ENCODE measurements at regions not wholly inside any gene's neighbourhood (a gene's known extent, or its start where the extent isn't known, plus 50 kb on each side); places are given as distances from the start of the nearest gene placed in this dataset.

DNA sequence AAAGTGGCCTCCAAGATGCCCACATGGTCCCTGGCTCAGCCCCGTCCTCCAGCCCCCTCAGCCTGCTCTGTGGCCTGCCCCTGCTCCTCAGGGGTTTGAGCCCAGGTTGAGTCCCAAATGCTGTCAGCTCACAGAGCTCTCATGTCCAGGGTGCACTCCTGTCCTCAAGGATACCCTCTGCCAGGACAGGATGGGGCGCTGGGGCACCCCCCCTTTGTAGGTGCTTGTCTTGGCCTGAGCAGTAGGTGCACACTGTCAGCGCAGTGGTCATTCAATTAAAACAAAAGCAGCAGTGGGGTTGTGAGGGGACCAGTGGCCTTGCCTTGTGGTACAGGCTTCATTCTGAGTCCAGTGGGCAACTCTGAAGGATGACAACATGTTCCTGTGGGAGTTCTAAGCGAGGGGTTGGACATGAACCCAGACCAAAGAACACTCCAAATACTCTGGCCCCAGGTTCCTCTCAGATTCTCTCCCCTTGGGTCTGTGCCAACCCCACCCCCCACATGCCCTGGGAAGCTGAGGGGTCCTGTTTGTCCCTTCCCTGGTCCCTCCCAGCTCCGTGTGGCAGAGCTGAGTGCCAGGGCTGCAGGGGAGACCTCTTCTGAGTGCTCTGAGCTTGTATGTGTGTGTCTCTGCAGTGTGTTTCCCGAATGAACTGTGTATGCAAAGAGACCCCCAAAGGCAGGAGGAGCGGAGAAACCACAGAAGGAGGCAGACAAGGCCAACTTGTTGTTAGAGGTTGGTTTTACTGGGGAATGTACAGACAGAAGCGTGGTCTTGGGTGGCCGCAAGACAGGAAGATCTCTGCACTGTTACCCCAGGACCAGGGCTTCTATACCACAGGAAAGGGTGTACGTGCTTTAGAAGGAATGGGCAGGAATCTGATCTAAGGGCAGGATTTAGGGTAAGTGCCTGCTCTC, 155.6 kb upstream of the HS6ST1 start:
- no peak for FAIRE-seq

DNA sequence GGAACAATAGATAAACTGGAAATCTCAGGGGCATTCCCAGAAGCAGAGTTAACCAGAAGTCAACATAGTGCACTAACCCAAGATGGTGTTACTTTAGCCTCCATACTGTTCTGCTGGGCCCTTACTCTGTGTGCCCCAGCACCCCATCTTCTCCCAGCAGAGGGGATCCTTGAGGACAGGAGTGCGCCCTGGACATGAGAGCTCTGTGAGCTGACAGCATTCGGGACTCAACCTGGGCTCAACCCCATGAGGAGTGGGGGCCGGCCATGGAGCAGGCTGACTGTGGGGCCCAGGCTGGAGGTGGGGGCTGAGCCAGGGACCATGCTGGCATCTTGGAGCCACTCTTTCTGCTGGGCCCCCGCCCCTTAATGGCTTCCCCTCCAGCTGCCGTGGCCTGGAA, 156.3 kb upstream of the HS6ST1 start:
- no peak for FAIRE-seq

GRCh38 chr2:128475427-128476211, 157.0 kb upstream of the HS6ST1 start:
- FAIRE-seq, result no peak

DNA sequence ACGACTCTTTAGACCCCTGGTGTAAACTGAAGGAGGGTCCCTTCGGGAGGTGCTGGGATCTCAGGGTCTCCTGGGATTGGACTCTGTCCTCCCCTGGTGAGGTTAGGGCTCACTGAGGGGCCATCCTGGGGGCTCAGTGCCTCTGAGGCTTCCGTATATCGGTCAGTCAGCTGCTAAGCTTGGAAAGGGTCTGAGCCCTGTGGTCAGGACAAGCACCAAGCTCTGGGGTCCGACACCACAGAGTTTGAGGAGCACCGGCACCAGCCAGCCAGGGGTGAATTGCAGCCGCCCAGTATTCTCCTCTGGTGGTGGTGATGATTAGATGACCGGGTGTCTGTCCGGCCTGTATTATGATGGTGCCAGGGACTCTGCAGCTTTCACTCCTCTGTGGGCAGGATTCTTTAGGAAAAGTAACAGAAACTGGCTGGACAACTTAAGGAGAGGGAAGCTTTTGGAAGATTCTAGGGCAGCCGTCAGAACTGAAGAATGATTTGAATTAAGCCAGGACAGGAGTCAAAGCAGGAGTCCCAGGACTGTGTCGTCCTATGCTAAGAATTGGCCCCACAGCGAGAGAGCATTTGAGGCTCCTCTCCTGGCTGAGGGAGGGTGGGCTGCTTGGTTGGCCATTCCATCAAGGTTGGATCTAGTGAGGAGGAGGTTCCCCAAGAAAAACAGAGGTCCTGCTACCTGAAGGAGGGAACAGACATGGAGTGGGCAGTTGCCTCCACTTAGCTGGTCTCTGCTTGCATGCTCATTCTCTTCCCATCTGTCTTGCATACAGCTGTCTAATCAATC, 158.6 kb upstream of the HS6ST1 start:
- no peak for FAIRE-seq

- FAIRE-seq, result no peak
Measured at GRCh38 chr2:128477891-128478290, 159.2 kb upstream of the HS6ST1 start.

GRCh38 chr2:128485761-128486639, 167.3 kb upstream of the HS6ST1 start:
- no peak for FAIRE-seq

GRCh38 chr2:128486640-128487375, 168.1 kb upstream of the HS6ST1 start:
- FAIRE-seq, result no peak

GRCh38 chr2:128487650-128488387, 169.2 kb upstream of the HS6ST1 start:
- FAIRE-seq, result no peak

- no peak for FAIRE-seq
Measured at GRCh38 chr2:128488434-128488833, 169.8 kb upstream of the HS6ST1 start.

GRCh38 chr2:128489526-128490273, 171.0 kb upstream of the HS6ST1 start:
- no peak for FAIRE-seq

- FAIRE-seq, result no peak
Measured at GRCh38 chr2:128490321-128490720, 171.7 kb upstream of the HS6ST1 start.

DNA sequence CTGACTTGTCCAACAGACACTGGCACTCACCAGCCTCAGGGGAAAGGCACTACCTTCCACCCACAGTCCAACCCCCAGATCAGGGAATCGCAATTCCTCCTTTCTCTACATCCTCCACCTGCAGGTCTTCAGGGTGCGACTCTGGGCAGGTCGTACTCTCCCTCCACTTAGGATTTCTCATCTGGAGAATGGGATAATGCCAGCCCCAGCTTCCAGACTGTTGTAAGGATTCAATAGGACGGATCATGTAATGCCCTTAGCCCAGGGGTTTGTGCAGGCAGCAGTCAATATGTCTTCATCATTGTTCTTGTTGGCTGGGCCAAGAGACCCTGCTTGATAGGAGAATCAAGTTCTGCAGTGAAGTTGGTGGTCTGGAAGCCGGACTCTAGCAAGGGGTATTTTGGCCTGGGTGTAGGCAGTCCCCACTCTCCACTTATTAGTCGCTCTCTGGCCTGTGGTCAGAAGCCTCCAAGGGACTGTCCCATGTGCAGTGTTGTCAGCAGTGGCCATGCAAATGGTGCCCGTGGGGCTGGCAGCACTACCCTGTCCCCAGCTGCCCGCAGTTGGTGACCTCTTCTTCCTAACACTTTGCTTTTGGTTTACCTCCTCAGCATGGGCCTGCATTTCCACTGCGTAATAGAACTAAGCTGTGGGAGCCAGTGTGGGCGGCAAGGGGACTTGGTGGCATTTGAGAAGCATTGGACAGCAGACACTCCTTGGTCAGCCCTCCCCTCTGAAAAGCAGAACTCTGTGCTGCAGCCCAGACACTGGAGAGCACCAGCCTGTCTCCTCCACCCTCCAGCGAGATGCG, 172.4 kb upstream of the HS6ST1 start:
- FAIRE-seq, result no peak

GRCh38 chr2:128491692-128492244, 173.1 kb upstream of the HS6ST1 start:
- no peak for FAIRE-seq

GRCh38 chr2:128492966-128493811, 174.5 kb upstream of the HS6ST1 start:
- FAIRE-seq, result no peak

GRCh38 chr2:128493880-128494279, 175.2 kb upstream of the HS6ST1 start:
- no peak for FAIRE-seq

GRCh38 chr2:128494307-128494639, 175.6 kb upstream of the HS6ST1 start:
- no peak for FAIRE-seq

DNA sequence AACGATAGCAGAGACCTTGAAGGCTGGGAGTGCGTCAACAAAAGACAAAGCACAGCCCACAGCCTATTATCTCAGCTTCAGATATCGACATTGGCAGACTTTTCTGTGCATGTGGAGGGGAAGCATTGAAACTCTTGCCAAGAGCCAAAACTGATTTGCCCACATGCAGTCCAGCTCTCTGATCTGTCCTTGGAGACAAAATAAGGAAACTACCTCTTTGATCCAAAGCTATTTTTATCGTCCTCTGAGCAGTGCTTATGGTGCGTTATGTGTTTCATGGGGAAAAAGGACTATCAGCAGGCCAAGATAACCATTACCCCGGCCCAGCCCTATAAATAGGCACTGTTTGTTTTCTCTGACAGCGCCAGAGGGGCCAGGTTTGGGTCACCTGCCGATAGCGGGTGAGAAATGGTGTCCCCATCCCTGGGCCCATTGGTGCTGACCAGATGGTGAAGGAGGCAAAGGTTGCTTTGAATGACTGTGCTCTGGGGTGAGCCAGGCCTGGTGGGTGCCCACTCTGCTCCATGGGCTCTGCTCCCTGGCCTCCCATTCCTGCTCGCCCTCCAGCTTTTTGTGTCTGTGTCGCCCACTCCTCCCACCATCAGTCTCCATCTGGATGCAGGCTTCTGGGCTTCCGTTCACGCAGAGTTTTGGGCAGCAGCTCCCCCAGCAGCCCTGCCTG, 176.1 kb upstream of the HS6ST1 start:
- no peak for FAIRE-seq
